HG03520 (cell line): ENCODE measurements at regions not wholly inside any gene's neighbourhood (a gene's known extent, or its start where the extent isn't known, plus 50 kb on each side); places are given as distances from the start of the nearest gene placed in this dataset.
A peak's percentile ranks its signal among the peaks of the same experiment; 100 is the strongest.
"Not testable (repeated sequence)": the region's sequence is repeated elsewhere in the genome, so short reads cannot be mapped to it uniquely, and the experiment has no call there.

ENCODE experiments used
- ATAC-seq: cut with Tn5 transposase; IDR thresholded peaks from one replicate; pipeline ENCODE4 v1.9.1; 2021; ENCODE audit warnings: mild to moderate bottlenecking, moderate library complexity; ENCODE audit not compliant: unreplicated experiment

DNA sequence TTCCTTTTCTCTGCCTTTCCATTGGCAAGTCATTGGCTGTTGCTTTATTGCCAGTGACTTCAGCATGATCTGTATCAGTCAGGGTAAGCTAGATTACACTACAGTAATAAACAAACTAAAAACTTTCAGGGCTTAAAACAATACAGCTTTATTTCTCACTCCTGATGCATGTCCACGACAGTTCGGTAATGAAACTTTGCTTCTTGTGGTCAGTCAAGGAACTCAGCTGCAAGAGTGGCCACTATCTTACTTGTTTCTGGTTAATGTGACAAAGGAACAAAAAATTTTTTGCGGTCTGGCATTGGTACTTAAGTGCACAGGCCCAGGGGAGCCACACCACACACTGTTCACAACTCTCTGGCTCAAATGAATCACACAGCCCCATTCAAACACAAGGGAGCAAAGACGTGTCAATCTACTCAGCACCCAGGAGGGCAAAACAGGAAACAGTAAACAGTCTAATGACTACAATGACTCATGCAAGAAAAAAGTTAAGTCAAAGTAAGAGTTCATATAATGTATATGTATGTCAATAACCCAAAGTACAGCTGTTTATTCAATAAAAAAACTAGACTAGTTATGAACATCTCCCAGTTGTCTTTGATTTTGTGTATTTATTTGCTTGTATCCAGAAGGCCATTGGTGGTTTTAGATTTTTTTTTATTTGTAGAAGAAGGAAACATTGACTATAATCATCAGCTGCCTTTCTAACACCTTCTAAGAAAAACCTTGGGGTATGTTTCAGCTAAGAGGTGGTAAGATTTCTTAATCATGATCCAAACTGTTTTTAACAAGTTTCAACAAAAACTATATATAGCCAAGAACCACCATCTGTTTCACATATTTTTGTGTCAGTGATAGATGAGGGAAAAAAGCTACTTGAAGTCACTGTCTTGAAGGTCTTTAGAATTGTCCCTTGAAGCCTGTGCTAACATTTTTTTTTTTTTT is 134.4 kb upstream of the FAM3C start:
- peak; percentile 99 for ATAC-seq

DNA sequence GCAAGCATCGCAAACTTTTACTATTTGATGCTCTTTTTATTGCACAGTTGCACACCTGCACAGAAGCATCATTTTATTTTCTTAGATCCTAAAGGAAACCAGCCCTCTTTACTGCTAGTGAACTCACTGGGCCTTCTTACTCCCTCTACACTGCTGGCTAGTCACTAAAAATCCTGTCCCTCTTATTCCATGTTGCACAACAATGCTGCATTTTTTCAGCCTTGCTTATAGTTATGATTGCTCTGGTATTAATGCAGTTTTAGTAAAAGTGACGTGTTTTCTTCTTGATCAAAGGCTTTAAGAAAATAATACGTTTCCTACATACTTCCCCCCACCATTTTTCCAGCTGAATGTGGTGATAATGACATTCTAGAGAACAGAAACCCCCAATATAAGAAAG is 132.9 kb upstream of the FAM3C start:
- ATAC-seq: no peak

DNA sequence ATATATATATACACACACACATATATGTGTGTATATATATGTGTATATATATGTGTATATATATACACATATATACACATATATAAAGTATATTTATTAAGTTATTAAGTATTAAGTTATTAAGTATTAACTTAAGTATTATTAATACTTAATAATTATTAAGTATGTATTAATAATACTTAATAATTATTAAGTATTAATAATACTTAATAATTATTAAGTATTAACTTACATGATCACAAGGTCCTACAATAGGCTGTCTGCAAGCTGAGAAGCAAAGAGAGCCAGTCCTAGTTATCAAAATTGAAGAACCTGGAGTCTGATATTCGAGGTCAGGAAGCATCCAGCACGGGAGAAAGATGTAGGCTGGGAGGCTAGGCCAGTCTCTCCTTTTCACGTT is 130.1 kb upstream of the FAM3C start:
- ATAC-seq: not testable (repeated sequence)

DNA sequence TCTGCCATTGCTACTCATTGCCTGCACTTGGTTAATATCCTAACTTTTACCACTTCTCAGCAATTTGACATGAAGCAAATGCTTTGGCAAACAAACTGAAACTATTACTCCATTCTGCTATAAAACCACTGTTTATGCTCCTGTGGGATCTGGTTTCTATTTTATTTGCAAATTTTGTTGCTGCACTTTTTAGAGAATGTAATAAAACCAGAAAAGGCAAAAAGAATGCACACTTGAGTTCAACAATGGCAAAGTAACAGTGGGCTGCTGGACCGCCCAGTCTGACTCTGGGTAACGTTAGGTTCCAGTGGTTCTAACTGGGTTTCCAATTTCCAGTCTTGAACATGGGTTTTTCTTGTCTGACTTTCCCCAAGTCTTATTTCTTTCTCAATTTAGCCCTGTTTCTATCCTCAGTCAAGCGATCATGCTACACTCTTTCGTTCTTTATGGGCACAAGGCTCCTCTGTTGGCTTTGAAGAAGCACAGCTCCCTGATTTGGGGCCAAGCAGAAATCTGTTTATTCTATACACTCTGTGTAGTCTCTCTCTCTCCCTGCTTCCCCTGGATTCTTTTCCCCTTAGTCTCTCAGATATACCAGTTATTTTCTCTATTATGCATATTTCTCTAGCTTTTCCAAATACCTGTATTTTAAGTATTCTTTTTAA is 129.2 kb upstream of the FAM3C start:
- ATAC-seq: no peak

DNA sequence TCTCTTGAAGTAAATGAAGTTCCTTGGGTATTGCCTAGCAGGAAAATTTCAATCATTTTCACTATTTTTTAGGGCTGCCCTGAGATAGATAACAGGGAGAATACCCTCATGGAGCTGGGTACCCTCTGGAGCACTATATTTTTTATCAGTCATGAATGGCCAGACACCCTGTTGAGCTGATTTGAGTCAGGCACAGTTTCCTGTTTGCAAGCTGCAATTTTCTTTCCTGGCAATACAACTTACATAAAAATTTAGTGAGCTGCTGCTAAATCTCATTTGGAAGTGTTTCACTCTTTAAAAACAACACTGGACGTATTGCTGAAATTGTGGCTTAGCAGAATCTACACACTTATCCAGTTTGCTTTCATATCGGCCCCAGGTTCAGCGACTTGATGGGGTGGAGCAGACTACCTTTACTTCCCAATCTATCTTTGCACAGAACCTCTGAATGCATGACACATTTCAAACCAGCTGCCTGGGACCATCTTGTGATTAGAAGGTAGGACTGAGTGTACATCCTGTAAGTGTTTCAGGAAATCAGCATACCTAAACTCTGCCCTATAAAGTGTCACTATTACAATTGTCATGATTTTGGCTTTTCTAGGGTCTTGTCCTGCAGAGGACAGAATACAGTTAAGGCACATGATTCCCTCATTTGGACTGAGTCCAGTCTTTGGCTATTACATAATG is 125.7 kb upstream of the FAM3C start:
- no peak for ATAC-seq

DNA sequence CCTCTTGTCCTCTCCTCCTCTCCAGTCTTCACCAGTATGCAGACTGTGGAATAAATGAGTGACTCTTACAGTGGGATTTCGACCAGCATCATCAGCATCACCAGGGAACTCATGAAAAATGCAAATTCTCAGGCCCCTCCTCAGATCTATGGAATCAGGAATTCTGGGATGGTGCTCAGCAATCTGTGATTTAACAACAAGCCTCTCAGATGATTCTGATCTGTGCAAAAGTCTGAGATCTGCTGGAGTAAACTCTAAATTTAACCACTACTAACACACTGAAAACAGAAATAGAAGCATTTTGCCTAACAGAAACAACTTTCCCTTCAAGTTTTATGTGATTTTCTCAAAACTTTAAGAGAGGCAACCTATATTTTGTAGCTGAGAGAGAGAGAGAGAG is 124.8 kb upstream of the FAM3C start:
- ATAC-seq: no peak

DNA sequence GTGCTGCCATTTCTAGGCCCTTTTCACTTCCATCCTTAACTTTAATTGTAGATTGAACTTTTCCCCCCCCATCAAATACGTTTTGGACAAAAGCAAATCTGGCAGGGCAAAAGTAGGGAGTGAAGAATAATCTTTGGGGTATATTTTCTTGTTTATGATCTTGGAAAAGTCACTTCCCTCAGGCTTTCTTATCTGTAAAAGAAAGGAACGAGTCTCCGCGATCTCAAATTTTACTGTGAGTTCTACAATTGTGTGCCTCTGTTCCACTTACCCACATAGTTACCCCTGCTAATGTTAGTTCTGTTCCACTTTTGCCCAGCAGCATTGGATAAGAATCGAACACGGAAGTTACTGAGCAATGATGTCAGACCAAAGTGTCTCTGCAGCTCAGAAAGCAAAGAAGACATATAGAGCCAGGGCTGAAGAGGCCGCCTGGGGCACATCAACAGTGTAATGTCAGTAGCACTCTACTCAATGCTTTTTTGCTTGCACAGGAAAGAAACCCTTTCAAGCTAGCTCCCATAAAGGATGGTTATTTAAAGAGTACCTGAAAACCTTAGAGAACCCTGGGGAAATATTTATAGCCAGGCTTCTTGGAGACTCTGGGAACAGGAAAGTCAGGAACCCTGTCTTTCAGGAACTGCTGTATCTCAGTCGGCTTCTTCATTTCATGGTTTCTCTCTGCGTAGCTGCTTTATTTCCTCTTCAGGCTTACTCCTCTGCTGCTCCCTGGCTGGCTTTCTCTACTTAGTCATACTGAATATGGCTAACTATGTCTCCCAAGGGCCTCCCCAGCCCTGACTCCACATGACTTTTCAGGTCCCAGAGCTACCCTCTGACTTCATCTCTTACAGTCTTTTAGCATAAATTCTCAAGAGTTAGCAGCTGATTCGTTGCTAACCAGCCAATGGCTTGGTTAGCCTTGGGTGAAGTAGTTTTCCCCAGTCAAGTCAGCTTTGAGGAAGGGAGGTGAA is 123.7 kb upstream of the FAM3C start:
- ATAC-seq: peak; percentile 84

DNA sequence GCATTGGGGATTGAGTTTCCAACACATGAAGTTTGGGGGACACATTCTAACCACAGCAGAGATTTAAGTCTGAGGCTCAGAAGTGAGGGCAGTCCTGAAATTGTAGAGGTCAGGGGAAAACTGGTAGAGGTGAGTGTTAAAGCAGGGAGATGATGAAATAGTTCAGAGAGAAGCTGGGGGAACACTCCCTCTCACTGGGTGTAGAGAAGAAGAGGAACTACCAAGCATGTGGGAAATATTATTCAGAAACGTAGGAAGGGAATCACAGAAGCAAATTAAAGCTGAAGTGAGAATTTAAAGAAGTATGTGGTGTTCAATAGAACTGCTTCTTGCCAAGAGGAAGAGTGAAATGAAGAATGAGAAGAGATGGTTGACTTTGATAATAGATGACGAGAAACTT is 121.5 kb upstream of the FAM3C start:
- no peak for ATAC-seq

DNA sequence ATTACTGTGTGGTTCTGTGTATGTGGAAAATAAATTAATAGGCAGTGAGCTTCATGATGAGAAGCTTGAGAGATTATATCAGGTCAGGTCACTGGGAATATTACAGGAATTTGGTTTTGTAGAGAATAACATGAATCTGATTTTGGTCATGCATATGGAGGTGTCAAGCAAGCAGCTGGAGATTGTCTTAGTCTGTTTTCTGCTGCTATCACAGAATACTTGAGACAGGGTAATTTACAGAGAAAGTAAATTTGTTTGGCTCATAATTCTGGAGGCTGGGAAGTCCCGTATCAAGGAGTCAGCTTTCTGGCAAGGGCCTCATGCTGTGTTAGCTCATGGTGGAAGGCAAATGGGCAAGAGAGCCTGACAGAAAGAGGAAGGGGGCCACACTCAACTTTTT is 120.7 kb upstream of the FAM3C start:
- no peak for ATAC-seq

DNA sequence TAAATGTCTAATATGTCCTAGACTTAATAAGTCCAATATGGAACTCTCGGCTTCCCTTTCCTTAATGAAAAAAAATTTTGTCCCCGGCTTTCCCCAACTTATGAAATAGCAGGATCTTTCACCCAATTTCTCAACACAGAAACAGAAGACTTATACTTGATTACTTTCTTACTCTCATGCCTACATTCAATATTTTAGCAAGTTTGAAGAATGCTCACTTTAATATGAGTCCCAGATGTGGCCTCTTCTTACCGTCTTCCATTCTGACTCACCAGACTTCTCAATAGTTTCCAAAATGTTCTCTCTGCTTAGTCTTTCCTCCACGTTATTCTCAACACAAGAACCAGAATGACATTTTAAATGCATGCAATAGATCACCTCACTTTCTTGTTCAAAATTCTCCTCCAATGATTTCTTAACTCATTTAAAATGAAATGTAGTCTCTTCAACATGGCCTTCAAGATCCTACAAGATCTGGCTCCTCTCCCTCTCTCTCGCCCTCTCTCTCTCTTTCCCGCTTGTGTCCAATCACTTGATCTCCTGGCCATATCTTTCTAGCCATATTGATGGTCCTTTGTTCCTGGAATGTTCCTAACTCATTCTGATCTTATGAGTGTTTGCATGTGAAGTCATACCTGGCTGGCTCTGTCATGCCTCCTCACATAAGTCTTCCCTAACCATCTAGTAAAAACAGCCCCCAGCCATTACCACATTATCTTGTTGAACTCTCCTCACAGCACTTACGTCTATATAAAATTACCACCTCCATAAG is 119.7 kb upstream of the FAM3C start:
- no peak for ATAC-seq

DNA sequence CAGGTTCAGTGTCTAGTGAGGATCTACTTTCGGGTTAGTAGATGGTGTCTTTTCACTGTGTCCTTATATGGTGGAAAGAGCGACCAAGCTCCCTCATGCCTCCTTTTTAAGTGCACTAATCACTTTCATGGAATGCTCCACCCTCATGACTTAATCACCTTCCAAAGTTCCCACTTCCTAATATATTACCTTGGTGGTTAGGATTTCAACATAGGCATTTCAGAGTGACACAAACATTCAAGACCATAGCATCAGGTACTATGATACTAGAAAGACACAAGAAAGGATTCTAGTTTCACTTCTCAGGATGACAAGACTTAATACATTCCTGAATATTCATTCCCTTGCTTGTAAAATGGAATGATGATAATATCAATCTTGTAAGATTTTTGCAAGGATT is 119.1 kb upstream of the FAM3C start:
- no peak for ATAC-seq

DNA sequence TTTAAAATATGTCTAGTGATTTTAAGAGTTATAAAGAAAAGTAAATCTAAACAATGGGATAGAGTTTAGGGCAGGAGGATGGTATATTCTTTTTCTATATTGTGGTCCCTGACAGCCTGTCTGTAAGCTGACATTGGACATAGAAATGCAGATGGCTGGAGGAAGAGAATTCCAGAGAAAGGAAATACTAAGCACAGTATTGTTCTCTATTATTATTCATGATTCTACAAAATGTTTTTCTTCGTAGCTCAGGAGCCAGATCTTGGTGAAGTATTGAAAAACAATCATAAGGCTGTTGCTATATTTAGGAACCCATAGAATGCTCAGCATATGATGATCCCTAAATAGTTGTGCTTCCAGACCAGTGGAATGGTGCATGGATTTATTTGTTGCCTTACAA is 117.0 kb upstream of the FAM3C start:
- ATAC-seq: no peak

DNA sequence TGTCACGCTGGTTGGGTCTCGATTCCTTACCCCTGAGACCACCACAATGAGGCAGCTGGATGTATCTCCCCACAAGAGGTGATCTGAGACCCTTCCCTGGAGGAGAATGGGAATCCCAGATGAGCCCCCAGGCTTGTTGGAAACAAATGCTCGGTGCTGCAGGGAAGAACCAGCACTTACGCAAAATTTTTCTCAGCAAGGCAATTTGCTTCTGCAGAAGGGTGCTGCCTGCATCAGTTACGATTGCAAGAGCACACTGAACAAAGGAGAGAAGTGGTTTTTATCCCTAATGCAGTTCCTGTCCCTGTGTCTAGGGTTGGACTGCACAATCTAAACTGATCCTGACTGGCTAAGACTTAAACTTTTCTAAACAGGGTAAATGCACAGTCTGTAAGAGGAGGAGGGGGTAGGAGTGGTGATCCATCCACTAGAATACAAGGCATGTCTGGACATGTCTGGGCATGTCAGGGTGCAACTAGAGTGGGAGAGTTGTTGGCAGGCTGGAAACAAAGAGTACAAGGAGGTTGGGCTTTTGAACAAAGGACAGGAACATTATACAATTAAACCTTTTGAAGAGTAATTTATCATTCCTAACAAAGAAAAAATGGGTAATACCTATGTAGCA is 114.9 kb upstream of the FAM3C start:
- no peak for ATAC-seq

DNA sequence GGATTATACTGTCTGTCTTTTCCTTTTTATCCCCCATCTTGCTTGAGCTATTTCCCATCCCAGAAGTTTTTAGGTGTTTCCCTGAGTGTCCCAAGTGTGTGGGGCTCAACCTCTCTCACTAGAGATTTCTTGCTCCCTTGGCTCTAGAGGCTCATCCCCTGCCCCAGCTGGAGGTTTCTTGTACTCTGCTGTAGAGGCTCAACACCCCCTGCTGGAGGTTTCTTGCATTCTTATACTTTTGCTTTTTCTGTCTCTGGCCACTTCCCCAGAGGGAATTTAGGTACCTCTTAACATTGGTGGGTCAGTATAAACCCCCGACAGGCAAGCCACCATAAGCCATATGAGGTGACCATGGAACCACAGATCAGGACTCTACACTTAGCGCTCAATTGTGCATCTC is 114.2 kb upstream of the FAM3C start:
- no peak for ATAC-seq

DNA sequence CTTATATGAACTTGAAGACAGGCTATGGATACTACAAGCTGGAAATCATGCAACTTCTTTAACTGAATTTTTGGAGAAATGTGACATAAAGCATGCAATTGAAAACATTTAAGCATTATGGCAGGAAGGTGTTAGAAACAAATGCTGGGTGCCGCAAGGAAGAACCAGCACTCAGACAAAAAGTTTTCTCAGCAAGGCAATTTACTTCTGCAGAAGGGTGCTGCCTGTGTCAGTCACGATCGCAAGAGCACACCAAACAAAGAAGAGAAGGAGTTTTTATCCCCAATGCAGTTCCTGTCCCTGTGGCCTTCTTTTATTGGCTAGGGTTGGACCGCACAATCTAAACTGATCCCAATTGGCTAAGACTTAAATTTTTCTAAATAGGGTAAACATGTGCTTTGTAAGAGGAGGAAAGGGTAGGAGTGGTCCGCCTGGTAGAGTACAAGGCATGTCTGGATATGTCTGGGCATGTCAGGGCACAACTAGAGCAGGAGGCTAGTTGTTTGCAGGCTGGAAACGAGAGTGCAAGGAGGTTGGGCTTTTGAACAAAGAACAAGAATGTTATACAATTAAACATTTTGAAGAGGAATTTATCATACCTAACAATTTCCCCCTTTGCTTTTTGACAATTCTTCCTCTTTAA is 109.6 kb upstream of the FAM3C start:
- no peak for ATAC-seq

DNA sequence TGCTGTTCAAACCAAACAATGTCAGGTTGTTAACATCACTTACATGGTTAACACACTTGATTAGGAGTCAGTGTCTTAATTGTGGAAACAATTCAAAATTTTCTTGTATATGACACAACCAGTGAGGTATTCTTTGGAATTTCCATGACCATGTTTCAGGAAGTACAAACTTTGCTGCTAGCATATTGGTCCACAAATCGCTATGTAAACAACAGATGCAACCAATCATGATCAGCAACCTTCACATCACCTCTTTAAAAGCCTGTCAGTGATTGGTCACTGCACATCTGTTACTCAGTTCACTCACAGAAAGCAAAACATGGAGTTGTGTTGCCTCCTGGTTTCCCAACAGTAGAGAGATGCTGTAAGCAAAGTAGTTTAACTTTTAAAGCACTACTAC is 108.9 kb upstream of the FAM3C start:
- ATAC-seq: no peak

DNA sequence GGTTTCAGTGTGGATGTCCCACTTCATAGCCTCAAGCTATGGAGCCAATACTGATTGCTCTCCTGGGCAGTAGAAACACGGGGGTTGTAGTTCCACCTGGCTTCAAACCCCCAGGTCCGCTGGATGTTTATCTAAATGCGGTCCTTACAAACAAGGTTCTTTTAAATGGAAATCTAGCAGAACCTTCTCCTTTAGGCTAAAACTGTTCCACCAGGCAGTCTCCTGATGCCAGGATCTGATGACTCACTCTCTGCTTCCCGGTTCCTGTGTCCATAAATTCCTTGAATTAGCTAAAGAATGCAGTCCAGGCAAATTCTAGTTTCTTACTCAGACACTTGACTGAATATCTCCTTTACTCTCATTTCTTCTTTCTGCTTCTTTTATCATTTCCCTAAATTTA is 108.4 kb upstream of the FAM3C start:
- no peak for ATAC-seq

DNA sequence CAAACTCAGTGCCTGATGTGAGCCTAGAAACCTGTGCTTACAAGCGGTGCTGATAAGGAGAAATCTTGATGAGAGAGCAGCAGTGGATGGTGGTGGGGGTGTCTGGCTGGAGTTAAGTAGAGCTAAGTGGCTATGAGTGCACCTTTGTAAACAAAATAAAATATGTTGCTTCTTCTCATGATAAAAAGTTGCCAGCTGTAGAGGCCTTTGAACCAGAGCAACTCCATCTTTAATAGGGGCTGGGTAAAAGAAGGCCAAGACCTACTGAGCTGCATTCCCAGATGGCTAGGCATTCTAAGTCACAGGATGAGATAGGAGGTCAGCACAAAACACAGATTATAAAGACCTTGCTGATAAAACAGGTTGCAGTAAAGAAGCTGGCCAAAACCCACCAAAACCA is 107.6 kb upstream of the FAM3C start:
- no peak for ATAC-seq

DNA sequence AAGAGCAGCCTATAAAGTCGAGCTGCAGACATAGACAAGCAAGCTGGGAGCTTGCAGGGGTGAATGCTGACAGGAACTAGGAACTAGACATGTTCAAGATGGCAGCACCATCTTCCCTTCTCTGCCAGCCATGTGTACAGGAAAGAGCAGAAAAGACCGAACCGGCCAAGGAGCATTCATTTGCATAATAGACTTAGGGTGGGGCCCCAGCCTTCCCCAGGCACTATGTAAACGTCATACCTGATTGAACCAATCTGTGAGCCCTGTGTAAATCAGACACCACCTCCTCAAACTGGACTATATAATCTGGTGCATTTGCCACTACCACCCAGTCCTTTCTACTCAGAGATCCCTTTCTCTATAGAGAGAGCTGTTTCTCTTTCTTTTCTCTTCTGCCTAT is 106.9 kb upstream of the FAM3C start:
- no peak for ATAC-seq
